Fibroblast of lung (primary cell): ENCODE measurements at regions not wholly inside any gene's neighbourhood (a gene's known extent, or its start where the extent isn't known, plus 50 kb on each side); places are given as distances from the start of the nearest gene placed in this dataset.

Experiments used
- DNase-seq, 2 donors: peaks; one replicate each; pipeline versions ENCODE4 v3.0.0 to v3.0.0-alpha.2; 2010; ENCODE audit warnings: low read depth in 2 of 2
- H2AFZ ChIP-seq: 2 replicates; pipeline ENCODE4 v1.5.1; 2012; ENCODE audit warnings: low read length, control low read depth, inconsistent platforms
- H3K27ac ChIP-seq: 2 replicates; pipeline ENCODE4 v1.5.1; 2011; ENCODE audit warnings: low read length, control low read depth; ENCODE audit not compliant: insufficient read depth
- H3K27me3 ChIP-seq: 2 replicates; pipeline ENCODE4 v1.5.1; 2011; ENCODE audit warnings: mild to moderate bottlenecking, low read length; ENCODE audit not compliant: control insufficient read depth, insufficient read depth
- H3K36me3 ChIP-seq: 2 replicates; pipeline ENCODE4 v1.5.1; 2011; ENCODE audit warnings: low read length; ENCODE audit not compliant: control insufficient read depth, insufficient read depth
- H3K4me1 ChIP-seq: 2 replicates; pipeline ENCODE4 v1.5.1; 2011; ENCODE audit warnings: low read length; ENCODE audit not compliant: control insufficient read depth, insufficient read depth; ENCODE audit errors: extremely low read depth
- H3K4me2 ChIP-seq: 2 replicates; pipeline ENCODE4 v1.5.1; 2011; ENCODE audit warnings: low read length, control low read depth; ENCODE audit not compliant: insufficient read depth; ENCODE audit errors: extremely low read depth
- H3K4me3 ChIP-seq, 4 experiments: fragments of 200-600 bp in 1 of 4; sonication (generic) in 1 of 4; replicated peaks in 1 of 4; 2 replicates each; pipeline ENCODE4 v1.5.1; 2011 to 2016; ENCODE audit warnings: low read length in 4 of 4, low read depth in 3 of 4, mild to moderate bottlenecking in 3 of 4, control low read depth in 2 of 4, inconsistent platforms in 1 of 4, mixed read lengths in 1 of 4; ENCODE audit not compliant: insufficient read depth in 1 of 4; ENCODE audit errors: control extremely low read depth in 1 of 4
- H3K79me2 ChIP-seq: 2 replicates; pipeline ENCODE4 v1.5.1; 2012; ENCODE audit warnings: mild to moderate bottlenecking, low read length, inconsistent platforms; ENCODE audit not compliant: control insufficient read depth, insufficient read depth
- H3K9ac ChIP-seq: 2 replicates; pipeline ENCODE4 v1.5.1; 2011; ENCODE audit warnings: mild to moderate bottlenecking, low read length, control low read depth; ENCODE audit not compliant: insufficient read depth
- H3K9me3 ChIP-seq: 2 replicates; pipeline ENCODE4 v1.5.1; 2012; ENCODE audit warnings: low read depth, low read length; ENCODE audit not compliant: control insufficient read depth, insufficient read depth
- H4K20me1 ChIP-seq: 2 replicates; pipeline ENCODE4 v1.5.1; 2011; ENCODE audit warnings: low read length; ENCODE audit not compliant: control insufficient read depth, insufficient read depth; ENCODE audit errors: extremely low read depth
- EZH2 ChIP-seq: IDR thresholded peaks from 2 replicates; pipeline ENCODE4 v1.5.1; 2012; ENCODE audit warnings: low read length, control low read depth, mild to moderate bottlenecking; ENCODE audit errors: missing control alignments
- TF ChIP-seq, protein P1 (sequence below), 2 donors: IDR thresholded peaks in 1 of 2; conservative IDR thresholded peaks in 1 of 2; 1 replicate in 1 of 2; 2 replicates in 1 of 2; pipeline ENCODE4 v1.5.1; 2011 to 2012; ENCODE audit warnings: low read length in 2 of 2, control low read depth in 1 of 2, inconsistent platforms in 1 of 2, low read depth in 1 of 2, mild to moderate bottlenecking in 1 of 2

DNA sequence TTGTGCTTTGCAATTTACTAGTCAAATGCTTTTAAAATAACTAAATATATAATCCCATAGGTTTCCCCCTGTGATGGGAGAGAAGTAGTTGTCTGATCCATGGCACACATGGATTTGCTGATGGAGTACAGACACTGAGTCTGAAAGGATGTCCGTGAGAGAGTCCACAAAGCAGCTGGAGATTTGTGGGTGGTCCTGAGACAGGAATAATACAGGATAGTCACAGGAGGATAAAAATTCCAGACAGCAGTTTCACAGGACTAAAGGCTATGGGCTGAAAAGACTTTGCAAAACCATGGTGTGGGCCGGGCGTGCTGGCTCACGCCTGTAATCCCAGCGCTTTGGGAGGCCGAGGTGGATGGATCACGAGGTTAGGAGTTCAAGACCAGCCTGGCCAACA lies 58.7 kb upstream of the ZFR start:
- Histone ChIP-seq H3K27ac (no peak overlapping the region), H3K4me3 (no peak overlapping the region), H3K27me3 (no peaks in the 10 kb centered on the region), H3K9ac (no peak overlapping the region), H3K36me3 (no peaks in the 10 kb centered on the region), H4K20me1 (no peaks in the 10 kb centered on the region), H3K9me3 (no peaks in the 10 kb centered on the region), H3K79me2 (no peaks in the 10 kb centered on the region), H3K4me1 (peaks cover 27% of the 10 kb centered on the region), H2AFZ (no peak overlapping the region), H3K4me2 (no peak overlapping the region)
- no peak for TF ChIP-seq EZH2
- TF ChIP-seq, protein P1, sequence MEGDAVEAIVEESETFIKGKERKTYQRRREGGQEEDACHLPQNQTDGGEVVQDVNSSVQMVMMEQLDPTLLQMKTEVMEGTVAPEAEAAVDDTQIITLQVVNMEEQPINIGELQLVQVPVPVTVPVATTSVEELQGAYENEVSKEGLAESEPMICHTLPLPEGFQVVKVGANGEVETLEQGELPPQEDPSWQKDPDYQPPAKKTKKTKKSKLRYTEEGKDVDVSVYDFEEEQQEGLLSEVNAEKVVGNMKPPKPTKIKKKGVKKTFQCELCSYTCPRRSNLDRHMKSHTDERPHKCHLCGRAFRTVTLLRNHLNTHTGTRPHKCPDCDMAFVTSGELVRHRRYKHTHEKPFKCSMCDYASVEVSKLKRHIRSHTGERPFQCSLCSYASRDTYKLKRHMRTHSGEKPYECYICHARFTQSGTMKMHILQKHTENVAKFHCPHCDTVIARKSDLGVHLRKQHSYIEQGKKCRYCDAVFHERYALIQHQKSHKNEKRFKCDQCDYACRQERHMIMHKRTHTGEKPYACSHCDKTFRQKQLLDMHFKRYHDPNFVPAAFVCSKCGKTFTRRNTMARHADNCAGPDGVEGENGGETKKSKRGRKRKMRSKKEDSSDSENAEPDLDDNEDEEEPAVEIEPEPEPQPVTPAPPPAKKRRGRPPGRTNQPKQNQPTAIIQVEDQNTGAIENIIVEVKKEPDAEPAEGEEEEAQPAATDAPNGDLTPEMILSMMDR (conservative IDR thresholded peaks at IDR 0.05 in 1 of 2, IDR thresholded peaks at IDR 0.05 in 1 of 2; ENCODE audit: low read depth in 1 of 2, low read length in 2 of 2) = no peak
- DNase-seq = no peak

DNA sequence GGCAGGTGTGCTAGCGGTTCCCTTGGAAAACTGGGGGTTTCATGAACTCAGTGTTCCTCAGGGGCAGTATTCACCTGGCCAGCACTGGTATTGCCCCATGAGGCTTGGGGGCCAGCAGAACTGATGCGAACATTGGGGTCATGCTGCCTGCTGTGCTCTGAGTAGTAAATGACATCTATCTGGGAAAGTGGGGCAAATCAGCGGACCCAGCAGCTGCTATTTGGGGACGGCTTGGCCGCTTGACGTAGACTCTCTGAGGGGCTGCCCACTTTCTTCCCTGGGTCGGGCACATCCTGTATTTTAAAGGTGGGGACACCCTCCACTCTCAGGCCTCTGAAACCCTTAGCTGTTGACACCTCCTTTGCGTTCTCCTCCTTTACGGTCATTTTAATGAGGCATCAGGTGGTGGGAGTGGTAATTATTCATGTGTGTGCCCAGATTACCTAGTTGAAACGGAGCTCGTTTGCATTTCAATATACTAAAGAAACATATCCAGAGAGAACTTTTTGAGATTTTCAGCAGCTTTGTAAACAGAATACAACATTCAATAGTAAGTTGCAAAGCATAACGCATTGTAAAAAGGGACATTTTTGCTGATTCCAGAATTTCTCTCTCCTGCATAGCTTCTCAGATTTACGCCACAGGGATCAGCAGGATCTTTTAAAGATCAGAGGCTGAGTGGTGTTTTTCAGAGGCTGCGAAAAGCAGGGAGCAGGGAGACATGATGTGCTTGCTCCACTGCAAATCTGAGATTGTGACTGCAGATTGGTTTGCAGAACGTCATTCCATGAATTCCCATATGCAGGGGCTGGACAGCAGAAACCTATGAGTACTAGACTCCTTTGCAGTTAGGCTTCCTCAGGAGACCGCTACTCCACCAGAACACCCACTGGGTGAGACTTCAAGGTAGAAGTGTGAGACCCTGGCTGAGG lies 56.8 kb upstream of the ZFR start:
- Histone ChIP-seq H3K4me2 (no peak overlapping the region), H2AFZ (no peak overlapping the region), H3K27me3 (no peaks in the 10 kb centered on the region), H4K20me1 (no peaks in the 10 kb centered on the region), H3K36me3 (no peaks in the 10 kb centered on the region), H3K27ac (no peak overlapping the region), H3K4me3 (no peak overlapping the region), H3K79me2 (no peaks in the 10 kb centered on the region), H3K9me3 (no peaks in the 10 kb centered on the region), H3K9ac (no peak overlapping the region), H3K4me1 (peaks cover 13% of the 10 kb centered on the region)
- no peak for TF ChIP-seq EZH2
- TF ChIP-seq, protein P1 (conservative IDR thresholded peaks at IDR 0.05 in 1 of 2, IDR thresholded peaks at IDR 0.05 in 1 of 2; ENCODE audit: low read depth in 1 of 2, low read length in 2 of 2) = no peak
- no peak for DNase-seq

DNA sequence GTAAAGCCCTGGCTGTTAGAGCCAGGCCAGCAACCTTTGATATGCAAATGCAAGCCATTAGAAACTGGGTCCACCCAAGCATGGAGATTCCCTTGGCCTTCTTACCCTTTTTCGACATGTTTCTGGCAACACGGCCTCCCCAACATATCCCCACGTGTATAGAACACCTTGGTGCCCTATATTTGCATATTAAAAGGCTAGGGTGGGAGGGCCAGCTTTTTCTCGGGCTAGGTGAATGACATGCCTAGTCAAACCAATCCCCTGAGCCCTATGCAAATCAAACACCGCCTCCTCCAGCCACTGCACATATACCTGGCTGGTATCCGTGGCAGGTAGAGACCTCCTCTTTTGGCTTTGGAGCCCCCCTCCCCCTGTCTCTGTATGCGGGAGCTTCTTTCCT lies 55.6 kb upstream of the ZFR start:
- no peaks in the 10 kb centered on the region for H3K9me3 ChIP-seq
- no peak overlapping the region for H3K4me3 ChIP-seq
- no peak overlapping the region for H3K27ac ChIP-seq
- no peak overlapping the region for H3K9ac ChIP-seq
- no peak for TF ChIP-seq EZH2
- TF ChIP-seq, protein P1 (conservative IDR thresholded peaks at IDR 0.05 in 1 of 2, IDR thresholded peaks at IDR 0.05 in 1 of 2; ENCODE audit: low read depth in 1 of 2, low read length in 2 of 2) = no peak
- no peak for DNase-seq
- no peaks in the 10 kb centered on the region for H3K27me3 ChIP-seq
- H2AFZ ChIP-seq = no peak overlapping the region
- H3K4me2 ChIP-seq = no peak overlapping the region
- peaks cover 4% of the 10 kb centered on the region for H3K4me1 ChIP-seq
- no peaks in the 10 kb centered on the region for H3K79me2 ChIP-seq
- H3K36me3 ChIP-seq = no peaks in the 10 kb centered on the region
- H4K20me1 ChIP-seq = no peaks in the 10 kb centered on the region
